Ovary (tissue), 3 donors: ENCODE measurements at regions not wholly inside any gene's neighbourhood (a gene's known extent, or its start where the extent isn't known, plus 50 kb on each side); places are given as distances from the start of the nearest gene placed in this dataset.

Experiments used
- CTCF ChIP-seq, 3 donors: fragments of 450-650 bp in 2 of 3; fragments of 200-600 bp in 1 of 3; IDR thresholded peaks; one replicate each; pipeline versions ENCODE4 v1.5.1 to v1.8.0; 2016 to 2022; ENCODE audit warnings: antibody characterized with exemption in 3 of 3, mild to moderate bottlenecking in 1 of 3
- POLR2A ChIP-seq: fragments of 450-650 bp; IDR thresholded peaks from one replicate; pipeline ENCODE4 v1.6.1; 2017; ENCODE audit warnings: antibody characterized with exemption, mild to moderate bottlenecking, moderate library complexity
- donor health status: DM: no; HTN: no; CAD: no.

GRCh38 chr10:57706016-57706415 is 561.7 kb downstream of the IPMK start:
- TF ChIP-seq CTCF (IDR thresholded peaks at IDR 0.05): no peak
- TF ChIP-seq POLR2A: no peak
